Epithelial cell of esophagus (primary cell): ENCODE measurements at regions not wholly inside any gene's neighbourhood (a gene's known extent, or its start where the extent isn't known, plus 50 kb on each side); places are given as distances from the start of the nearest gene placed in this dataset.
A peak's percentile ranks its signal among the peaks of the same experiment; 100 is the strongest.

Source experiments
- DNase-seq: peaks from one replicate; pipeline ENCODE4 v3.0.0; 2010; ENCODE audit warnings: low read depth
- H3K4me3 ChIP-seq: 2 replicates; pipeline ENCODE4 v1.5.1; 2011; ENCODE audit warnings: mild to moderate bottlenecking, low read length, control low read depth
- TF ChIP-seq, protein P1 (sequence below): IDR thresholded peaks from 2 replicates; pipeline ENCODE4 v1.5.1; 2011; ENCODE audit warnings: low read depth, mild to moderate bottlenecking, low read length, control low read depth, inconsistent platforms; ENCODE audit not compliant: insufficient read depth; ENCODE audit errors: missing control alignments

DNA sequence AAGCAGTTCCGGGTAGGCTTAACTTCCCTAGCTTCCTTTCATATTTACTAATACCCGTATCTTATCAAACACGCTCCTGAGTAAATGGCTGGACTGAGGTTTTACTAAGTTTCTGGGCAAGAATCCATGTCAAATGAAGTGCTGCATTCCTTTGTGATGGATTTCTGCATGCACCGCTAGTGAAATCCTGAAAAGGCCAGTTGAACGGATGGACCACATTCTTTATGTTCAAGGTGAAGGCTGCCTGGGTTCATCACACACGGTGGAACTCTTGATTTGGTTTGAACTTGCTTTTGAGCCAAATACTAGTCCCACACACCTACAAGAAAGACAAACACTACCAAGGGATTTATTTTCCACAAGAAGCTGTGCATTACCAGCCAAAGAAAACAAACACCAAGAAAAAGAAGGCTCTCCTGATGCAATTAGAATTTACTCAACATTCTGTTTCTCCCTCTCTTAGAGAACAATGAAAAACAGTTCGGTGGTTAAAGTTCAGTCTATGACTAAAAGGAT lies 255.0 kb upstream of the SEMA3C start:
- DNase-seq: peak; percentile 48
- no peak overlapping the region for H3K4me3 ChIP-seq
- TF ChIP-seq, protein P1, sequence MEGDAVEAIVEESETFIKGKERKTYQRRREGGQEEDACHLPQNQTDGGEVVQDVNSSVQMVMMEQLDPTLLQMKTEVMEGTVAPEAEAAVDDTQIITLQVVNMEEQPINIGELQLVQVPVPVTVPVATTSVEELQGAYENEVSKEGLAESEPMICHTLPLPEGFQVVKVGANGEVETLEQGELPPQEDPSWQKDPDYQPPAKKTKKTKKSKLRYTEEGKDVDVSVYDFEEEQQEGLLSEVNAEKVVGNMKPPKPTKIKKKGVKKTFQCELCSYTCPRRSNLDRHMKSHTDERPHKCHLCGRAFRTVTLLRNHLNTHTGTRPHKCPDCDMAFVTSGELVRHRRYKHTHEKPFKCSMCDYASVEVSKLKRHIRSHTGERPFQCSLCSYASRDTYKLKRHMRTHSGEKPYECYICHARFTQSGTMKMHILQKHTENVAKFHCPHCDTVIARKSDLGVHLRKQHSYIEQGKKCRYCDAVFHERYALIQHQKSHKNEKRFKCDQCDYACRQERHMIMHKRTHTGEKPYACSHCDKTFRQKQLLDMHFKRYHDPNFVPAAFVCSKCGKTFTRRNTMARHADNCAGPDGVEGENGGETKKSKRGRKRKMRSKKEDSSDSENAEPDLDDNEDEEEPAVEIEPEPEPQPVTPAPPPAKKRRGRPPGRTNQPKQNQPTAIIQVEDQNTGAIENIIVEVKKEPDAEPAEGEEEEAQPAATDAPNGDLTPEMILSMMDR: no peak

DNA sequence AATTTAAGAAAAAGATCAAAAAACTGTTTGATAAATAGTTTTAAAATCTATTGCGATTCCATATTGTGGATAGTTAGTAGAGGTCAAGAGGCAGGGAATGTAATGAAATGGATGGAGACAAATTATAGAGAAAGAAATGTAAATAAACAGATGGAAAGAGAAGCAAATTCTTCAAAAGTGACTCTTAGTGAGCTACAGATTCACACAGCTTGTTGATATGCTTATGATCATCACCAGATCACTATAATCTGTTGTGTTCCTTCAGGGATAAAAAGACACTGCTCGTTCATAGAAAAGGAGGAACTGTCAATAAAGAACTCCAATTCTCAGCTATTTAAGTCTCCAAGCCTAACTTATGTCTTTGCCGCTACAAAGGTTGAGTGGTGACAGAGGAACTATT lies 251.4 kb upstream of the SEMA3C start:
- DNase-seq: no peak
- TF ChIP-seq, protein P1: no peak

DNA sequence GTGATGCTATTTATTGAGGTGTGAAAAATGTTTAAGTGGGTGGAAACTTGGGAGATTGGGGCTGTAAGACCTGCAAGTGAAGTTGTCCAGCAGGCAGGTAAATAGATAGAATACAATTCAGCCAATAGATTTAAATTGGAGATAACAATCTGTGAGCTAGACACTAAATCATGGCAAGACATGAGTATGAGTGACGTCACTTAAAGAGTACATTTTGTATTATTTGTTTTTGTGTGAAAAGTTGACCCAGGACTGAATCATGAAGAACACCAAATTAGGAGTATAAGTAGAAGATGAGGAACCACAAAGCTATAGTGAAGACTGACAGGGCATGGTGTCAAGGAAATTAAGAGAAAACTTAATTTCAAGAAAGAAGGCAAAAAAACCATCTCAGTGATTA lies 249.1 kb upstream of the SEMA3C start:
- DNase-seq: no peak

More for the DNA sequence above, 251.4 kb upstream of the SEMA3C start:
- H3K4me3 ChIP-seq: no peak overlapping the region

DNA sequence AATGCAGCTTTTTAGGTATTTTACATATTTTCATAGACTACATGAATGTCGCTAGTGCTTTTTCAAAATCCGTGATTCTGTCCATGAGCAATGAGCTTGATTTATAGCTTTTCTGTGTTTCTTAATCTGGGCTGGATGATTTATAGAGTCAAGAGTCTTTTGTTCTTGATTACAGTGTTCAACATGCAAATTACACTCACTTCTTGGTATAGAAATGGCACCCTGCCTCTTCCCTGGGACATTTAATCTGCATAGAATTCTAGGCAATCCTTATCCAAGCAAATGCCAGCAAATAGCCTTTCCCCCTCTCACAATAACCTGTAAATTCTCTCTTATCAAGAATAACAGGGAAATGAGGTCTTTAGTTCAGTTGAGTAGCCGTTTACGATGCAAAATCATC lies 246.2 kb upstream of the SEMA3C start:
- DNase-seq: no peak
- TF ChIP-seq, protein P1: no peak
- H3K4me3 ChIP-seq: no peak overlapping the region

More for the DNA sequence above, 249.1 kb upstream of the SEMA3C start:
- TF ChIP-seq, protein P1: no peak
- H3K4me3 ChIP-seq: no peak overlapping the region

DNA sequence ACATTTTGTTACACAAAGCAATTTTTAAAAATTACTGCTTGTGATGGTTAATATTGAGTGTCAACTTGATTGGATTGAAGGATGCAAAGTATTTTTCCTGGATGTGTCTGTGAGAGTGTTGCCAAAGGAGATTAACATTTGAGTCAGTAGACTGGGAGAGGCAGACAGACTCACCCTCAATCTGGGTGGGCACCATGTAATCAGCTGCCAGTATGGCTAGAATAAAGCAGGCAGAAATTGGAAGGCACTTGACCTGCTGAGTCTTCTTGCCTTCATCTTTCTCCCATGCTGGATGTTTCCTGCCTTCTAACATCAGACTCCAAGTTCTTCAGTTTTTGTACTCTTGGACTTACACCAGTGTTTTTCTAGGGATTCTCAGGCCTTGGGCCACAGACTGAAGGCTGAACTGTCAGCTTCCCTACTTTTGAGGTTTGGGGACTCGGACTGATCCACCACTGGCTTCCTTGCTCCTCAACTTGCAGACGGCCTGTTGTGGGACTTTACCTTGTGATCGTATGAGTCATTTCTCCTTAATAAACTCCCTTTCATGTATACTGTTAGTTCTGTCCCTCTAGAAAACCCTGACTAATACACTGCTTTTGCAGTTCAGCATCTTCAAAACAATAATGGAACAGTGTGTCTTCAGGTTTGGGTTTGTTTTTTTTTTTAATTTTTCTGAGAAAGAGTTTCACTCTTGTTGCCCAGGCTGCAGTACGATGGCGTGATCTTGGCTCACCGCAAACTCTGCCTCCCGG lies 244.1 kb upstream of the SEMA3C start:
- TF ChIP-seq, protein P1: no peak
- DNase-seq: peak; percentile 42
- no peak overlapping the region for H3K4me3 ChIP-seq

DNA sequence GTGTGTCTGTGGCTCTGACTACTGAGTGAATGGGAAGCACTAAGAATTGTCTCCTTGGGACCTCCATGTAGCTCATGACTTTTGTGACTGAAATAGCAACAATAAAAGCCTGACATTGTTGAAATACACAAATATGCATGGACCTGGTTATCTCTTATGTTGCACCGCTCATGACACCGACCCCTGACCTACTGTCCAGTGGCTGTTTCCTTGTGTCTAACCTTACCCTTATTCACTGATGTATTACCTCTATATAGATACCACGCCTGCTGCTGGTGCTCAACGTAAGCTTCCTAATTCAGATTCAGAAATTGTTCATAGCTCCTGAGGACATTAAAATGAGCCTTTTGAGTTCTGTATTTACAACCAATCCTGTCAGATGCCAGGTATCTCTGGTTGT lies 243.4 kb upstream of the SEMA3C start:
- DNase-seq: no peak

More for the DNA sequence above, 243.4 kb upstream of the SEMA3C start:
- TF ChIP-seq, protein P1: no peak
- no peak overlapping the region for H3K4me3 ChIP-seq
